ENCODE measurements at regions not wholly inside any gene's neighbourhood (a gene's known extent, or its start where the extent isn't known, plus 50 kb on each side); places are given as distances from the start of the nearest gene placed in this dataset.
"Not testable (repeated sequence)": the region's sequence is repeated elsewhere in the genome, so short reads cannot be mapped to it uniquely, and the experiment has no call there.

DNA sequence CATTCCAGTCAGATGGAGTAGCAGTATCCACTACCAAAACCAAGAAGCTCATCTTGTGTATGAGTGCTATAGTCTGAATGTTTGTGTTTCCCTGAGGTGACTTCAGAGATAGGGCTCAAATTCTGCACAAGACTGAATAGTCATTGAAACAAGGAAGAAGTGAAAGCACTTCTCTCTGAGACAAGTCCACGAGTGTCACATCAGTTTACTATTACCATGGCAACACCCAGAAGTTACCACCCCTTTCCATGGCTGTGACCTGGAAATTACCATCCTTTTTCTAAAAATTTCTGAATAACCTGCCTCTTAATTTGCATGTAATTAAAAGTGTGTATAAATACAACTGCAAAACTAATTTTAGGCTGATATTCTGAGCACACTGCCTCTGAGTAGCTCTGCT, 682.1 kb upstream of the ADGRB3 start:
- no TSS peak for BruUV-seq (replicated peaks)
- Histone ChIP-seq H3K4me3 (no peak overlapping the region), H3K4me2 (no peak overlapping the region), H3K9me2 (ENCODE audit: insufficient read depth) (no peaks in the 10 kb centered on the region), H3K4me1 (replicated peaks; ENCODE audit: insufficient read depth) (no peaks in the 10 kb centered on the region), H2AFZ (no peak overlapping the region), H3K79me2 (ENCODE audit: low read depth) (no peaks in the 10 kb centered on the region), H4K20me1 (ENCODE audit: insufficient read depth) (no peaks in the 10 kb centered on the region), H3K27me3 (ENCODE audit: insufficient read depth, low read depth) (no peaks in the 10 kb centered on the region), H3K36me3 (ENCODE audit: low read depth) (no peaks in the 10 kb centered on the region), H3F3A (ENCODE audit: insufficient read depth, low read depth) (no peaks in the 10 kb centered on the region), H3K27ac (no peak overlapping the region), H3K9me3 (ENCODE audit: insufficient read depth, low read depth) (no peaks in the 10 kb centered on the region)
- ChIA-PET POLR2A (ENCODE audit: unreplicated experiment) (no interaction called here), CTCF (no interaction called here)
- TF ChIP-seq EZH2 (IDR thresholded peaks at IDR 0.05; ENCODE audit: low read depth) (no peak), CTCF (conservative IDR thresholded peaks at IDR 0.05) (no peak)
- intact Hi-C loops (cut with micrococcal nuclease; ENCODE audit: unreplicated experiment) = no loop called here
- no peak for DNase-seq

GRCh38 chr6:67952121-67952520, 683.0 kb upstream of the ADGRB3 start:
- H3K4me1 ChIP-seq (replicated peaks; ENCODE audit: insufficient read depth) = no peaks in the 10 kb centered on the region
- intact Hi-C loops (cut with micrococcal nuclease; ENCODE audit: unreplicated experiment) = no loop called here
- no TSS peak for BruUV-seq (replicated peaks)

GRCh38 chr6:67947762-67948161, 687.3 kb upstream of the ADGRB3 start:
- H3K9me2 ChIP-seq (ENCODE audit: insufficient read depth); DNase-seq; H2AFZ ChIP-seq; H3K79me2 ChIP-seq (ENCODE audit: low read depth); H4K20me1 ChIP-seq (ENCODE audit: insufficient read depth); H3K36me3 ChIP-seq (ENCODE audit: low read depth); POLR2A ChIA-PET (ENCODE audit: unreplicated experiment); intact Hi-C loops (cut with micrococcal nuclease; ENCODE audit: unreplicated experiment); H3K4me3 ChIP-seq; H3F3A ChIP-seq (ENCODE audit: insufficient read depth, low read depth); H3K27ac ChIP-seq; BruUV-seq (replicated peaks); H3K4me2 ChIP-seq; H3K27me3 ChIP-seq (ENCODE audit: insufficient read depth, low read depth); H3K4me1 ChIP-seq (replicated peaks; ENCODE audit: insufficient read depth); H3K9me3 ChIP-seq (ENCODE audit: insufficient read depth, low read depth); CTCF ChIA-PET: not testable (repeated sequence)

More at GRCh38 chr6:67952121-67952520, 683.0 kb upstream of the ADGRB3 start:
- no peaks in the 10 kb centered on the region for H3K79me2 ChIP-seq (ENCODE audit: low read depth)
- H2AFZ ChIP-seq = no peak overlapping the region
- TF ChIP-seq EZH2 (IDR thresholded peaks at IDR 0.05; ENCODE audit: low read depth) = no peak
- TF ChIP-seq CTCF (conservative IDR thresholded peaks at IDR 0.05) = no peak
- no peaks in the 10 kb centered on the region for H3K9me2 ChIP-seq (ENCODE audit: insufficient read depth)
- no peak for DNase-seq
- H4K20me1 ChIP-seq (ENCODE audit: insufficient read depth) = no peaks in the 10 kb centered on the region
- no peak overlapping the region for H3K27ac ChIP-seq
- POLR2A ChIA-PET (ENCODE audit: unreplicated experiment) = no interaction called here
- CTCF ChIA-PET = no interaction called here
- H3K9me3 ChIP-seq (ENCODE audit: insufficient read depth, low read depth) = no peaks in the 10 kb centered on the region
- H3K4me3 ChIP-seq = no peak overlapping the region
- no peak overlapping the region for H3K4me2 ChIP-seq
- H3K36me3 ChIP-seq (ENCODE audit: low read depth) = no peaks in the 10 kb centered on the region
- H3K27me3 ChIP-seq (ENCODE audit: insufficient read depth, low read depth) = no peaks in the 10 kb centered on the region
- no peaks in the 10 kb centered on the region for H3F3A ChIP-seq (ENCODE audit: insufficient read depth, low read depth)

- no peak overlapping the region for H2AFZ ChIP-seq
- TF ChIP-seq CTCF (conservative IDR thresholded peaks at IDR 0.05) = no peak
- no peak for DNase-seq
- no peaks in the 10 kb centered on the region for H3K4me1 ChIP-seq (replicated peaks; ENCODE audit: insufficient read depth)
- ChIA-PET CTCF (no interaction called here), POLR2A (ENCODE audit: unreplicated experiment) (no interaction called here)
- no peak overlapping the region for H3K4me3 ChIP-seq
- H3K4me2 ChIP-seq = no peak overlapping the region
- H4K20me1 ChIP-seq (ENCODE audit: insufficient read depth) = no peaks in the 10 kb centered on the region
- BruUV-seq (replicated peaks) = no TSS peak
- no peak overlapping the region for H3K27ac ChIP-seq
- no peaks in the 10 kb centered on the region for H3K36me3 ChIP-seq (ENCODE audit: low read depth)
- no peaks in the 10 kb centered on the region for H3K27me3 ChIP-seq (ENCODE audit: insufficient read depth, low read depth)
- no peaks in the 10 kb centered on the region for H3F3A ChIP-seq (ENCODE audit: insufficient read depth, low read depth)
- intact Hi-C loops (cut with micrococcal nuclease; ENCODE audit: unreplicated experiment) = no loop called here
- H3K9me3 ChIP-seq (ENCODE audit: insufficient read depth, low read depth) = no peaks in the 10 kb centered on the region
- H3K9me2 ChIP-seq (ENCODE audit: insufficient read depth) = no peaks in the 10 kb centered on the region
- no peaks in the 10 kb centered on the region for H3K79me2 ChIP-seq (ENCODE audit: low read depth)
These were observed 699.1 kb upstream of the ADGRB3 start for GRCh38 chr6:67935976-67936477.

Data from PC-9 (cell line).